Progenitor cell of endocrine pancreas (in vitro differentiated cells): ENCODE measurements at regions not wholly inside any gene's neighbourhood (a gene's known extent, or its start where the extent isn't known, plus 50 kb on each side); places are given as distances from the start of the nearest gene placed in this dataset.

Source experiments
- DNase-seq: peaks from one replicate; pipeline ENCODE4 v3.0.0; 2021; ENCODE audit warnings: low spot score; ENCODE audit not compliant: unreplicated experiment
- H3K27ac Mint-ChIP-seq: 2 replicates; pipeline ENCODE4 v1.8.0; 2021; ENCODE audit warnings: mild to moderate bottlenecking, moderate library complexity, mixed read lengths
- H3K27me3 Mint-ChIP-seq: 2 replicates; pipeline ENCODE4 v1.8.0; 2021; ENCODE audit warnings: mixed read lengths
- H3K36me3 Mint-ChIP-seq: 2 replicates; pipeline ENCODE4 v1.8.0; 2022; ENCODE audit warnings: mixed read lengths; ENCODE audit not compliant: insufficient read depth
- H3K4me1 Mint-ChIP-seq: 2 replicates; pipeline ENCODE4 v1.8.0; 2021; ENCODE audit warnings: low read depth, mixed read lengths
- H3K4me3 Mint-ChIP-seq: 2 replicates; pipeline ENCODE4 v1.8.0; 2021; ENCODE audit warnings: low read depth, mild to moderate bottlenecking, moderate library complexity, mixed read lengths
- H3K9me3 Mint-ChIP-seq: 2 replicates; pipeline ENCODE4 v1.8.0; 2021; ENCODE audit warnings: low read depth, mixed read lengths
- TF ChIP-seq, protein P1 (sequence below): fragments of 200-600 bp; sonication (generic); IDR thresholded peaks from one replicate; pipeline ENCODE4 v1.5.0; 2021; ENCODE audit warnings: antibody characterized with exemption, mild to moderate bottlenecking; ENCODE audit not compliant: unreplicated experiment

DNA sequence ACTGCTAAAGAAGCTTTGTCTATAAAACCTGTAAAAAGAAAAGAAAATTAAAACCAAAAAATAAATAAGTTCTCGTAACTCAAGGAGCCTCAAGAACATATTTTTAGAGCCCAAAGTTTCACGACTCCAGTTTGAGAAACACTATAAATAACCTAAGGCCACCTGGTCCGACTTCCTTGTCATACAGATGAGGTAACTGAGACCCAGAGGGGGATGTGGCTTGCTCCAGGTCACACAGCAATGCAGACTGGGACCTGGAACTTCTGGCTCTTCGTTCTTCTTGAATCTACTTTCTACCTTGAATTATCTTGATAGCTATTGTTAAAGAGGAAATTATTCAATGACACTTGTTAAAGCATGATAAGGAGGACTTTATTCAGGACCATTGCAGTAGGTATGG, 514.8 kb downstream of the CDK5RAP2 start:
- DNase-seq, result no peak
- H3K27me3 Mint-ChIP-seq, result no peaks in the 10 kb centered on the region
- TF ChIP-seq, protein P1, sequence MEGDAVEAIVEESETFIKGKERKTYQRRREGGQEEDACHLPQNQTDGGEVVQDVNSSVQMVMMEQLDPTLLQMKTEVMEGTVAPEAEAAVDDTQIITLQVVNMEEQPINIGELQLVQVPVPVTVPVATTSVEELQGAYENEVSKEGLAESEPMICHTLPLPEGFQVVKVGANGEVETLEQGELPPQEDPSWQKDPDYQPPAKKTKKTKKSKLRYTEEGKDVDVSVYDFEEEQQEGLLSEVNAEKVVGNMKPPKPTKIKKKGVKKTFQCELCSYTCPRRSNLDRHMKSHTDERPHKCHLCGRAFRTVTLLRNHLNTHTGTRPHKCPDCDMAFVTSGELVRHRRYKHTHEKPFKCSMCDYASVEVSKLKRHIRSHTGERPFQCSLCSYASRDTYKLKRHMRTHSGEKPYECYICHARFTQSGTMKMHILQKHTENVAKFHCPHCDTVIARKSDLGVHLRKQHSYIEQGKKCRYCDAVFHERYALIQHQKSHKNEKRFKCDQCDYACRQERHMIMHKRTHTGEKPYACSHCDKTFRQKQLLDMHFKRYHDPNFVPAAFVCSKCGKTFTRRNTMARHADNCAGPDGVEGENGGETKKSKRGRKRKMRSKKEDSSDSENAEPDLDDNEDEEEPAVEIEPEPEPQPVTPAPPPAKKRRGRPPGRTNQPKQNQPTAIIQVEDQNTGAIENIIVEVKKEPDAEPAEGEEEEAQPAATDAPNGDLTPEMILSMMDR, result no peak
- no peak overlapping the region for H3K4me3 Mint-ChIP-seq
- H3K27ac Mint-ChIP-seq, result no peak overlapping the region
- no peaks in the 10 kb centered on the region for H3K4me1 Mint-ChIP-seq
- peaks cover 4% of the 10 kb centered on the region for H3K9me3 Mint-ChIP-seq
- H3K36me3 Mint-ChIP-seq, result no peaks in the 10 kb centered on the region

DNA sequence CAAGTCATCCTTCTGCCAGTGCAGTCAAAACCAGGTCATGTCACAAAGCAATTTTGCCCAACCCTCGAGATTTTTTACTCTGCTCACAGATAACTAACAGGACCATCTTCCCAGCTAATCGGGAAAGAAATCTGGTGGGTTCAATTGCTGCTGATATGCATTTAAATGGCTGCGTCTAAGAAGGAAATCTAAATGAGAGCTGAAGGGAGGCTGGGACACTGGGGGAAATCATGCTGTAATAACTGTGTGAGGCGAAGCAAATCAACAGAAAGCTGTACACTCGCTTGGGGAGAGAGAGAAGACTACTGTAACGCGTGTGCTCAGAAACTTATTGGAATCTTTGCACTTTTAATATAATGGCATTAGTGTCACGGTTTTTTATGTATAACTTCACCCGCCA, 535.0 kb downstream of the CDK5RAP2 start:
- Mint-ChIP-seq H3K36me3 (no peaks in the 10 kb centered on the region), H3K27me3 (peaks cover 8% of the 10 kb centered on the region), H3K4me1 (no peaks in the 10 kb centered on the region), H3K9me3 (no peaks in the 10 kb centered on the region), H3K27ac (no peak overlapping the region), H3K4me3 (no peak overlapping the region)
- no peak for DNase-seq
- TF ChIP-seq, protein P1, result no peak

DNA sequence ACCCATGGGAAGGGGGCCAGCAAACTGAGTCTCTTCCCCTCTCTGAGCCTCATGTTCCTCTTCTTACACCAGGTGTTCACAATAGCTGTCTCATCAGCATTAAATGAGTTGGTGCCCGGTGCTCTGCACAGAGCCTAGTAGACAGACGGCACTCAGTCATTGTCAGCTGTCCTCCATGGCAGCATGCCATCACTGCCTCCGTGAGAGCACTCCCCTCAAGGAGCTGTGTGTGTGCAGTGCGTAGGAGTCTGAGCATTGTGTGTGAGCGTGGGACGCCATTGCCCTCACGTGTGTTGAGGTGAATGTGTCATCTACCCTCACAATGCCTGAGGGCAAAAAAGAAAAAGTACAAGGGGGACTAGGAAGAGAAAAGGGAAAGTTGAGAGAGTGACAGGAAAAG, 536.5 kb downstream of the CDK5RAP2 start:
- H3K27me3 Mint-ChIP-seq, result peaks cover 8% of the 10 kb centered on the region
- TF ChIP-seq, protein P1, result no peak

DNA sequence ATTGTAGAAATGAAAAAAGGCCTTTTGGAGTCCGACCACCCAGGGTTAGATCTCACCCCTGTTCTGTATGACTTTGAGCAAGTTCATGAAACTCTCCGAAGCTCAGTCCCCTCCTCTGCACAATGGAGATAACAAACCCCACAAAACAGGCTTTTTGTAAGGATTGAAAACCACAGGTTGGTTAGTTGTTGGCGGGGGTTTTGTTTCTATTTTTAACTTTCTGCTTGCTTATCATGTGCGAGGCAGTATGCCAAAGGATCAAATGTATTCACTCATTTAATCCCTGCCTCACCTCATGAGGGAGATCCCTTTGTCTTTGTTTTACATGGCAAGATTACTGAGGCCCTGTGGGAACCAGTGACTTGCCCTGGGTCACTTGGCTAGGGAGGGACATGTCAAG, 539.1 kb downstream of the CDK5RAP2 start:
- no peaks in the 10 kb centered on the region for H3K36me3 Mint-ChIP-seq
- TF ChIP-seq, protein P1, result no peak
- peaks cover 11% of the 10 kb centered on the region for H3K27me3 Mint-ChIP-seq
- H3K4me1 Mint-ChIP-seq, result no peaks in the 10 kb centered on the region
- no peak overlapping the region for H3K27ac Mint-ChIP-seq
- H3K4me3 Mint-ChIP-seq, result no peak overlapping the region
- DNase-seq, result no peak
- H3K9me3 Mint-ChIP-seq, result no peaks in the 10 kb centered on the region

More for the DNA sequence above, 536.5 kb downstream of the CDK5RAP2 start:
- no peaks in the 10 kb centered on the region for H3K9me3 Mint-ChIP-seq
- H3K36me3 Mint-ChIP-seq, result no peaks in the 10 kb centered on the region
- no peaks in the 10 kb centered on the region for H3K4me1 Mint-ChIP-seq
- no peak for DNase-seq
- H3K27ac Mint-ChIP-seq, result no peak overlapping the region
- no peak overlapping the region for H3K4me3 Mint-ChIP-seq

DNA sequence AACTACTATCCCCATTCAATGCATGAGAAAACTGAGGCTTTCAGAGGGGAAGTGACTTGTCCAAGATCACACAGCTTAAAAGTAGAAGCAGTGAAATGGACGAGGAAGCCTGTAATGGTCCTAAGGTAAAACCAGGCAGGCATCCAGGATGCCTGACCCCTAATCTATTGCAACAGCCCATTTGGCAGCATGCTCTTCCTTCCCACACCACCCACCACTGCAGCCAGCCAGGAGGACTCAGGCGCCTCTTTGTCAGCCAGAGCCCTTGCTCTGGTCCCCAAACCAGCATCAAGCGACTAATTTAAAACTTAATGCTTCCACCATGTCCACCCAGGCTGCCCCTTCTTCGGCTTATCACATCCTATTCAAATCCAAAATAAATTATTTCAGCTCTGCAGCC, 541.6 kb downstream of the CDK5RAP2 start:
- Mint-ChIP-seq H3K4me1 (no peaks in the 10 kb centered on the region), H3K27ac (no peak overlapping the region), H3K27me3 (peaks cover 9% of the 10 kb centered on the region), H3K9me3 (no peaks in the 10 kb centered on the region), H3K4me3 (no peak overlapping the region), H3K36me3 (no peaks in the 10 kb centered on the region)
- TF ChIP-seq, protein P1, result no peak
- DNase-seq, result no peak
